ENCODE measurements at regions not wholly inside any gene's neighbourhood (a gene's known extent, or its start where the extent isn't known, plus 50 kb on each side); places are given as distances from the start of the nearest gene placed in this dataset.

GRCh38 chr2:523698-524270 is 153.4 kb downstream of the TMEM18 start:
- no peak for TF ChIP-seq ZNF333 (CRISPR knock-in tag; IDR thresholded peaks at IDR 0.05; ENCODE audit: borderline replicate concordance)
- no peak for TF ChIP-seq CTCF (CRISPR knock-in tag; IDR thresholded peaks at IDR 0.05)
- TF ChIP-seq POLR2A (IDR thresholded peaks at IDR 0.05; ENCODE audit: insufficient read depth in 1 of 2, low read depth in 2 of 2, low read length in 2 of 2), result no peak
- TF ChIP-seq ARID2 (CRISPR knock-in tag; IDR thresholded peaks at IDR 0.05; ENCODE audit: borderline replicate concordance), result no peak
- TF ChIP-seq EP300 (IDR thresholded peaks at IDR 0.05; ENCODE audit: low read depth in 2 of 2, low read length in 2 of 2), result no peak
- TF ChIP-seq EP300 (CRISPR knock-in tag; IDR thresholded peaks at IDR 0.05; ENCODE audit: borderline replicate concordance), result no peak
- no peak for TF ChIP-seq ZNF274 (CRISPR knock-in tag; IDR thresholded peaks at IDR 0.05)
- no peak for TF ChIP-seq ZFX (CRISPR knock-in tag; IDR thresholded peaks at IDR 0.05; ENCODE audit: low read depth)
- TF ChIP-seq ZNF431 (CRISPR knock-in tag; IDR thresholded peaks at IDR 0.05; ENCODE audit: borderline replicate concordance, low read depth), result no peak
- no peak for TF ChIP-seq CBFB (CRISPR knock-in tag; IDR thresholded peaks at IDR 0.05)
- no peak for TF ChIP-seq SNAPC2 (CRISPR knock-in tag; IDR thresholded peaks at IDR 0.05)
- TF ChIP-seq FOXO4 (CRISPR knock-in tag; conservative IDR thresholded peaks at IDR 0.05), result no peak

All from HepG2 (cell line).